ENCODE measurements at regions not wholly inside any gene's neighbourhood (a gene's known extent, or its start where the extent isn't known, plus 50 kb on each side); places are given as distances from the start of the nearest gene placed in this dataset.

DNA sequence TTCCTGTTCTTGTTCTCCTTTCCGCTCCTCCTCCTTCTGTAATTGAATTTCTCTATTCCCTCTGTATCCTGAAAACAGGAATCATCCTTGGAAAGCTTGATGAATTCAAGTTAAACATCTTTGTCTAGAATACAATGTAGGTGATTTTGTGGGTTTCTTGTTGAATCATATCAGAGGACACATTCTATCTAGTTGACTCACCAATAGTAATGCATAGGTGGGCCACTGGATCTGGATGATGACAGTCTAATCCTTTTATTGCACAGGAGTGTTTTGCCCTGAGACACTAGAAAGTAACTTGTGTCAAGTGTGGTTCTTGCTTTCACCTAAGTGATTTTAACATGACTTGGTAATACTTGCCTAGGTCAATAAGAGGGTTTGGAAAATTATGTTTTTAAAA lies 164.3 kb downstream of the RFPL4B start:
- TF ChIP-seq, protein P1, sequence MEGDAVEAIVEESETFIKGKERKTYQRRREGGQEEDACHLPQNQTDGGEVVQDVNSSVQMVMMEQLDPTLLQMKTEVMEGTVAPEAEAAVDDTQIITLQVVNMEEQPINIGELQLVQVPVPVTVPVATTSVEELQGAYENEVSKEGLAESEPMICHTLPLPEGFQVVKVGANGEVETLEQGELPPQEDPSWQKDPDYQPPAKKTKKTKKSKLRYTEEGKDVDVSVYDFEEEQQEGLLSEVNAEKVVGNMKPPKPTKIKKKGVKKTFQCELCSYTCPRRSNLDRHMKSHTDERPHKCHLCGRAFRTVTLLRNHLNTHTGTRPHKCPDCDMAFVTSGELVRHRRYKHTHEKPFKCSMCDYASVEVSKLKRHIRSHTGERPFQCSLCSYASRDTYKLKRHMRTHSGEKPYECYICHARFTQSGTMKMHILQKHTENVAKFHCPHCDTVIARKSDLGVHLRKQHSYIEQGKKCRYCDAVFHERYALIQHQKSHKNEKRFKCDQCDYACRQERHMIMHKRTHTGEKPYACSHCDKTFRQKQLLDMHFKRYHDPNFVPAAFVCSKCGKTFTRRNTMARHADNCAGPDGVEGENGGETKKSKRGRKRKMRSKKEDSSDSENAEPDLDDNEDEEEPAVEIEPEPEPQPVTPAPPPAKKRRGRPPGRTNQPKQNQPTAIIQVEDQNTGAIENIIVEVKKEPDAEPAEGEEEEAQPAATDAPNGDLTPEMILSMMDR (IDR thresholded peaks at IDR 0.05), result no peak
- no peak for TF ChIP-seq EP300 (IDR thresholded peaks at IDR 0.05)

Data from ovary (tissue), 3 donors.